T-helper 1 cell (primary cell): ENCODE measurements at regions not wholly inside any gene's neighbourhood (a gene's known extent, or its start where the extent isn't known, plus 50 kb on each side); places are given as distances from the start of the nearest gene placed in this dataset.
"Not testable (repeated sequence)": the region's sequence is repeated elsewhere in the genome, so short reads cannot be mapped to it uniquely, and the experiment has no call there.

Experiments used
- DNase-seq, 5 donors: peaks; one replicate each; pipeline ENCODE4 v3.0.0-alpha.2; 2012 to 2020

DNA sequence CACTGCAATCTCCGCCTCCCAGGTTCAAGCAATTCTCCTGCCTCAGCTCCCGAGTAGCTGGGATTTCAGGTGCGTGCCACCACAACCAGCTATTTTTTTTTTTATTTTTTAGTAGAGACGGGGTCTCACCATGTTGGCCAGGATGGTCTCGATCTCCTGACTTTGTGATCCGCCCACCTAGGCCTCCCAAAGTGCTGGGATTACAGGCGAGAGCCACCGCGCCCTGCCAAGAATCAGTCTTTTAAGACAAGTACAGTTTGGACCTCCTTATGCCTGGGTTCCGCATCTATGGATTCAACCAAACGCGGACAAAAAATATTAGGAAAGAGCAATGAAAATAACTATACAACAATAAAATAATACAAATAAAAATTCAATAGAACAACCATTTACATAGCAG, 285.9 kb upstream of the HS6ST1 start:
- not testable (repeated sequence) for DNase-seq

DNA sequence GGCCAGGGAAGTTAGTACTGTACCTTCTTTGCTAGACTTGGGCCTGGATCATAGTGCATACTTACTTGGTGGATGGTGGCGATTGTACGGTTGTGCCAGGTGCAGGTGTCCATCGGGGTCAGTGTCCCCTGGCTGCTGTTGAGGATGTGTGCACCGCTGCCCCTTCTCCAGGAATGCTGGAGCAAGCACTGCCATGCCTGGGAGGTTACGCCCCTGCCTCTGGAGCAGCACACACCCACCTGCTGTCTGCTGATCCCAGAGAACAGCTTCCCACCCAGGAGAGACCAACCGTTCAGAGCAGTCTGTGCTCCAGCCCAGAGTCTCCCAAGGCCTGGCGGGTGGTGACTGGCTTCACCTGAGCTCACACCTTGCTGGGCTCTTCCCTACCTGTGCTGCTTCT, 286.8 kb upstream of the HS6ST1 start:
- DNase-seq, result no peak

DNA sequence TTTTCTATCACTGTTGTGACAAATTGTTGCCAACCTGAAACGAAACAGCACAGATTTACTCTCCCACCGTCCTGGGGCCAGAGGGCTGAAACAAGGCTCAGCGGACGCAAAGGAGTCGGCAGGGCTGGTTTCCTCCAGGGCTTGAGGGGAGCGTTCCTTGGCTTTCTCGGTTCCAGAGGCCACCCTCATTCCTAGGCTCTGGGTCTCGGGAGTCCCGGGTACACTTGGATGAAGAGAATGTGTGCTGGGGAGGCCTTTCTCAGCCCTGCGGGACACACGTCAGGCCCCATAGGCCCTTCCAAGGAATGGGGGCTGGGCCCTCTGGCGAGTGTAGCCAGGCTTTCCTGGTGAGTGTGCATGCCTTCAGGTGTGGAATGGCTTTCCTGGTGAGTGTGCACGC, 287.3 kb upstream of the HS6ST1 start:
- DNase-seq, result no peak

DNA sequence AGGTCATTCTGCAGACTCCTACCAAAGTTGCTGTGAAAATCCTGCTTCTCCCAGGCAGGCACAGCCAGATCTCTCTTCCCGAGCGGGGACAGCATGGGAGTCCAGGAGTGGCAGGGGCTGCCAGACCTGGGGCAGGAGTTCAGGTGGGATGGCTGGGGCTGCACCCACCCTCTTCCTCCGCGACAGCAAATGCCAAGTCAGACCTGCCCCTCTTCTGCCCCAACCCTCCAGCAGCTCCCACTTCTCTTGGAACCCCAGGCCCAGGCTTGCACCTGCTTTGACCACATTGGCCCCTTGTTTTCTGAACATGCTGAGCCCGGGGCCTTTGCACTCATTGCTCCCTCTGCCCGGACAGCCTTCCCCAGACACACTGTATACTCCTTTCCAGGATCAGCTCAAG, 288.2 kb upstream of the HS6ST1 start:
- DNase-seq, result no peak

DNA sequence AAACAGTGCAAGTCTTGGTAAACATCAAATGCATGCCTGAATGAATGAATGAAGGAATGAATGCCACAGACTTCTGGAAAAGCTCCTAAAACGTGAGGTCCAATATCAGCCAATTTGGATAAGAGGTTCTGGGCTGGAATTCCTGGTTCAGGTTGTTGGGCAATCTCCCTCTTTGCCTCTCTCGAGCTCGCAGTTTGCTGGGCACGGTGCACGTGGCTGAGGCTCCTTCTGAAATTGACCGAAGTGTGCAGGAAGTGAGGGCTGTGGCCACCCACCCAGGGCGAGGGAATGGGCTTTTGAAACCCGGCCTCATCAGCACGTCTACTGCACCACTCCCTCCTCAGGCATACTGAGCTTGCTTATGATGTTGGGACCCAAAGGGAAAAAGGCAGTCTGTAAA, 288.8 kb upstream of the HS6ST1 start:
- DNase-seq, result no peak

DNA sequence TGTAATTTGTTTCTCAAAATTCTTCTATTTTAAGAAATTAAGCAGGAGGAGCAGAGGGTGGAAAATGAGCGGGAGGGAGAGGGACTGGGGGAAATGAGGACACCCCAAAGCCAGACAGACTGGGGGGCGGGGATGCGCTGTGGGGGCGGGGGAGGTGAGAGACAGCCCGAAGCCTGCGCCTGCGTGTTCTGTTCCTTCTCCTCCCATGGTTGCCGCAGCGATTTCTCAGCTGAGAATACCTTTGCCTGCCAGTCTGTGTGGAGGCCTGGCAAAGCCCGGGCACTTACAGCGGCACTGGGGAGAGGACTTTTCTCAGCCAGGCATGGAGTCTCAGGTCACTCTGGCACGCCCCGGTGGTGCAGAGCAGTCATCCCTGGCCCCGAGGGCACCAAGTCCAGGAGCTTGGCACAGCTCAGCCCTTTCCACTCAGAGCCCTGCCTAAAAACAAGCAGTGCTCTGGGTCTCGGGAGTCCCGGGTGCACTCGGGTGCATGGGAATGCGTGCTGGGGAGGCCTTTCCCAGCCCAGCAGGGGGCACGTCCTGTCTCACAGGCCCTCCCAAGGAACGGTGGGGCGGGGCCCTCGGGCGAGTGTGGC, 289.3 kb upstream of the HS6ST1 start:
- DNase-seq, result no peak

DNA sequence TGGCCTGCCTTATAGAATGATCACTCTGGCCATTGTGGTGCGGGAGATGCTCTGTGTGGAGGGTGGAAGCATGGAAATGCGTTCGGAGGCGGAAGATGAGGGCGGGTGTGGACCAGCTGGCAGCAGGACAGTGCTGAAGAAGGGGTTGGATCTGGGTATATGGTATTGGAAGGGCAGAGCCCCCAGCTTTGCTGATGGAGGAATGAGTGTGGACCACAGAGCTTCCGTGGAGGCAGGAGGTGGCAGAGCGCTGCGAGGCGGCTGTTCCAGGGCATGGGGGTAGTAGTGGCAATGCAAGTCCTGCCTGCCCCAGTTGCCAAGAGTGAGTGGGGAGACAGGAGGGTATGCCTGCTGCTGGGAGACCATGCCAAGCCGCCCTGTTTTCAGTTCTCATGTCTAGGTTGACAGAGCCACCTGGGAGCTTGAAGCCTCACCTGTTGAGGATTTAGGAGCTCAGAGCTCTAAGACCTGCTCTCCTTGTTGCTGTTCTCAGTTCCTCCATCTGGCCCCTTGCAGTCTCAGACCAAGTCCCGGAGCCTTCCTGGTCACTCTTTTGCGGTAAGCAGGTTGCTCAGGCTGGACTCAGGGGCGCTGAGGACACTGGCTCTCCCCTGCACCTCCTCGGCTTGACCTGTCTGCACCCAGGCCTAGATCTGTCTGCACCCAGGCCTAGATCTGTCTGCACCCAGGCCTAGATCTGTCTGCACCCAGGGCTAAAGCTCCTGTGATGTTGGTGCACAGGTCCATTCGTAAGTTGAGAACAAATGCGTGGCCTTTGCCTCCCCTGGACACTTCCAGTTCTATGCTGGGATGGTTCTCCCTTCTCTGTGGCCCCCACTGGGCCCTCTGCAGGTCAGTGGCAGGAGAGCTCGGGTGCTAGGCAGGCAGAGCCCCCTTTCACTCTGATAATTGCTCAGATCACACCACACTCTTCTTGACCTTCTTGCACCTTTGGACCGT, 290.5 kb upstream of the HS6ST1 start:
- DNase-seq, result no peak

DNA sequence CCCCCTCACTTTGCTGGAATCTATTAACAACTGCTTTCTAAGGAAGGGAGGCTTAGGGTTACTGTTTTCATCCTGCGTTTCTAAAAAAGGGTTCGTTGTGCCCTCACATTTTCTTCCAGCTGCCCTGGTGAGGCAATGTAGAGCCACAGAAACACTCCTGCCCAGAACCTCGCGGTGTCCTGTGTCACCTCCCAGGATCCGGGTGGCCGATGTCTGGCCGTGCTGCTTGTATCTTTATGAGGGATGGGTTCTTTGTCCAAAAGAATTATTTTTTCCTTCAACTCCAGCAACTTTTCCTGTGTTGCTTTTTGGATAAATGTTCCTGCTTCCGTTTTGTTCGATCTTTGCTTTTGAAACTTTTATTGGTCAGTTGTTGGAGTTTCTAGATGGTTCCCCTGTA, 291.8 kb upstream of the HS6ST1 start:
- no peak for DNase-seq

DNA sequence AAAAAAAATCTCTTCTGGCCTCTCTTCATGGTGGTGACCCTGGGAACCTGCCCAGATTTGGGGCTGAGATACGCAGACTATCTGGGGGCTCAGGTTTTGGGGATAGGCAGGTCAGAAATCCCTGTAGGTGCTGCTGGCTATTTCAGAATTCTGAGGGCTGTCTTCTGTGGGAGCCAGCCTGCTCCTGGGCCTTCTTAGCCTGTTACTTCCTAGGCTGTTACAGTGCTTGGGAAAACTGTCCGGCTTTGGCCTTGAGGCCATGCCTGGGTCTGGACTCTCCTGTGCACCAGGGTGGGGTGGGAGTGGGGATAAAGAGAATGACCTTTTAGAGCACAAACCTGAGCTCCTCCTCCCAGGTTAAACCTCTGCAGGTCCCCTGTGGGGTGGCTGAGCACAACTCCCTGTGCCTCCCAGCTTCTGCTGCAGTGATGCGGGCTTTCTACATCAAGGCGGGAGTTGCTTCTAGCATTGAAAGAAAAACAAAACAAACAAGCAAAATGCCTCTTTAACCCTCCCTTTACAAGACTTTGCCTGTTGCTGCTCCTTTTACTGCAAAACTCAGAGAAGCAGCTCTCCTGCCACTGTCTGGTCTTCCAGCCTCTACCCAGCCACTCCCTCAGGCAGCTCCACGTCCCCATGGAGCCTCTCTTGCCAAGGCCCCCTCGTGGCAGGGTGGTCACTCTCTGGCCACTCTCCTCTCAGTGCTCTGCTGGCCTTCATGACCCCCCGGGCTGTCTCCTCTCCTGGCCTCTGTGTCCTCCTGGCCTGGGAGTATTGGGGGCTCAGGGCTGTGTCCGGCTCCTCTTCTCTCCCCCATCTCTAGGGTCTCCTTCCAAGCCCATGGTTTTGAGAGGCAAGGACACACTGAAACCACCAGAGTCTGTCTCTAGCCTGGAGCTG, 293.0 kb upstream of the HS6ST1 start:
- DNase-seq, result no peak

DNA sequence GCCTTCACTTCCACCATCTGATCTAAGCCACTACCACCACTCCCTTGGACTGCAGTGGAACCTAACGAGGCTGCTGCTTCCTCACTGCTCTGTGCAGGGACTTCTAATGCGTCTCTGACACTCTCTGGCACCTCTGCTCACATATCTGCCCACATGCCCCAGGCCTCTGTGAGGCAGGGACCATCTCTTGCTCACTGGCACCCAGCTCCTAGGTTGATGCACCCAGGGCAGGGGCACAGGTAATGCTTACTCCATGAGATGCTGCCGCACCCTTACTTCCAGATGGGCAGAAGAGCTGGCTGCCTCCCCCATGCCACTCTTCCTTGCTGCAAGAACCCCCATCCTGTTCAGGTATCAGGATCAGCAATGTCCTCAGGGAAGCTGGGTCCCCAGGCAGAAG, 294.0 kb upstream of the HS6ST1 start:
- DNase-seq, result no peak

DNA sequence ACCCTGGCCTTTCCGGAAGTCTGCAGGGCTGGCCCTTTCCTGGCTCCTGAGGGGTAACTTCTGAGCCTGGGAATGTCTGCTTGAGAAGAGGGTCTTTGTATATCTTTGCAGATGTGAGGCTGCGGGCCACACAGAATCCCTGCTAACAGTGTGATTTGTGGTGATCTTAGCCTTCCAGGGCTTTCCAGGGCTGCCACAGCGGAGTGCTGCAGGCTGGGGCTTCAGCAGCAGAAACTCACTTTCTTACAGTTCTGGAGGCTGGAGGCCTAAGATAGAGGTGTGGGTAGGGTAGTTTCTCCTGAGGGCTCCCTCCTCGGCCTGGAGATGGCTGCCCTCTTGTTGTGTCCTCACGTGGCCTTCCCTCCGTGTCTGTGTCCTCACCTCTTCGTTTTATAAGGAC, 294.7 kb upstream of the HS6ST1 start:
- no peak for DNase-seq

DNA sequence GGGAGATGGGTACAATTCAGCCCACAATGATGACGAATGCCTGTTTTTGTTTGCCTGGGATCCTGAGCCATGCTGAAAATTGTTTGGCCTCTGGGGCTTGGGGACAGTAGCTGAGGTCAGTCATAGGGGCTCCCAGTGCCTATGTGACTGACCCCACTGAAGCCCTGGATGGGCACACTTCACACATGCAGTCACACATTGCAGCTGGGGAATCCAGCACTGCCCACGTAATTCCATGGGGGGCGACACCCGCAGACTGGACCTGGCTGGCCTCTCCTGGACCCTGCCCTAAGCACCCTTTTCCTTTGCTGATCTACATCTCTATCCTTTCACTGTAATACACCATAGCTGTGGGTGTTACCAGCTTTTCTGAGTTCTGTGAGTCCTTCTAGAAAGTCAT, 295.2 kb upstream of the HS6ST1 start:
- no peak for DNase-seq

DNA sequence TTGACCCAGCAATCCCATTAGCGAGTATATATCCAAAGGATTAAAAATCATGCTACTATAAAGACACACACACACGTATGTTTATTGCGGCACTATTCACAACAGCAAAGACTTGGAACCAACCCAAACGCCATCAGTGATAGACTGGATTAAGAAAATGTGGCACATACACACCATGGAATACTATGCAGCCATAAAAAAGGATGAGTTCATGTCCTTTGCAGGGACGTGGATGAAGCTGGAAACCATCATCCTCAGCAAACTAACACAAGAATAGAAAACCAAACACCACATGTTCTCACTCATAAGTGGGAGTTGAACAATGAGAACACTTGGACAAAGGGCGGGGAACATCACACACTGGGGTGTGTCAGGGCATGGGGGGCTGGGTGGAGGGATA, 296.2 kb upstream of the HS6ST1 start:
- DNase-seq, result not testable (repeated sequence)

DNA sequence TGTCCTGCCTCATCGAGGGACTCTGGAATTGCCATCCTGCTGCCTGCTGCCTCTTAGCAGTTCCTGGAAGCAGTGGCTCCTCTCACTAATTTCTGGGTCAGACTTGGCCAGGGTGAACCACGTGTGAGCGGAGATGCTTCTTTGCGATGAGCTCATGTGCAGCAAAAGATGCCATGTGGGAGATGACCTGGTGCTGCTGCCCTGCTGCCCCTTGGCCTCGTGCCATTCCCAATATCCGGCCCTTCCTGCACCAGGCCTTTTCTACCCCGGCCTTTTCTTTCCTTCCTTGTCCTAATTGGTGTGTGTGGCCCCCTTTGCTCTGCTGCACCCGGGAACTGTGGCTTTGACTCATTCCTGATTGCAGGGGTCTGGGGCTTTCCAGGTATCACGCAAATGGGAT, 296.9 kb upstream of the HS6ST1 start:
- no peak for DNase-seq

DNA sequence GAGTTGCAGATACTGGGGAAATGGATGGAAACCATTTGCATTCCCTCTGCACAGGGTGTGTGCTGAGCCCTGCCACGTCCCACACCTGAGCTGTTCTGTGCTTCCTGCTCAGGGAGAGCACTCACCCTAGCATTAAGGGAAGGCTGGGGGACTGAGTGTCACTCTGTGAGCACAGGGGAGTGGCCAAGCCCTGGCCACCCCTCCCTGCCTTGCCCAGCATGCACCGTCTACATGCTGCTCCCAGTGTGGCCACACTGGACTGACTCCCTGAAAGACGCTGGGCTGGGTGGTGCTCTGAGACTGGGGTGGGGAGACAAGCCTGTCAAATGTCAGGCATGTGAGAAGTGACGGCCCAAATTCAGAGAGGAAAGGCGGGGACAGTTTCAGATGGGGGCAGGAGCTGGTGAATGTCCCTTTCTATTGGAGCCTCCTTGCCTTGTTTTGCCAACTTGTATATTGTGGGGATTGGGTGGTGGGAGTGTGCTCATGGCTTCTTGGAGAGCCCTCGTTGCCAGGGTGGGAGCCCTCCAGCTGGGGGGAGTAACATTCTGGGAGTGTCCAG, 298.4 kb upstream of the HS6ST1 start:
- DNase-seq, result no peak

DNA sequence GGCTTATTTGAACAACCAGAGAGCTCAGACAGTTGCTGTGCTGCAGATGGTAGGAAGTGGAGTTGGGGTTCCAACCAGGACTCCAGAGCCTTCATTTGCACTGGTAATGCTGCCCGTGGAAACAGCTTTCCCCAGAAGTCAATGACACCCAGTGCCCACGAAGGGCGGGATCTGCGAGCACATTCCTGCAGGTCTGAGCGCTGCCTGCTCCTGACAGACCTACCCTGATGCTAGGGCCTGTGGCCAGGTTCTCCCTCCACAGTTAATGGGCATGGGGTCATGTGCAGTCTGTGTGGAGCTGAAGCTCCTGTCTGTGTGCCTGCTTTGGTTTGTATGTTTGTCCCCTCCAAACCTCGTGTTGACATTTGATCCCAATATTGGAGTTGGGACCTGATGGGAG, 299.0 kb upstream of the HS6ST1 start:
- no peak for DNase-seq

DNA sequence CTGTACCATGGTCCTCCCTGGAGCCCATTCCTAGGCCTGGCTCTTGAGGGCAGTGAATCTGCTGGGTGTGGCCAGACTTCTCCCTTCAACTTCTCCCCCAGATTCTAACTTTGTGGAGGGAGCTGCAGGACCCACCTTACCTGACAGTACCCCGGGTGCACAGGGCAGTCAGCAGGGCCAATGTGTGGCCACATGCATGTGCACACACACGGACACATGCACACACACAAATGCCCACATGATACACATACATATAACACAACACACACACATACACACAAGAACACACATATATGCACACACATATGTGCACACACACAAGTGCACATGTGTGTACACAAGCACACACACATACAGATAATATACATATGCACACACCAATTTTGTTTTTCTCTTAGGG, 300.0 kb upstream of the HS6ST1 start:
- no peak for DNase-seq

DNA sequence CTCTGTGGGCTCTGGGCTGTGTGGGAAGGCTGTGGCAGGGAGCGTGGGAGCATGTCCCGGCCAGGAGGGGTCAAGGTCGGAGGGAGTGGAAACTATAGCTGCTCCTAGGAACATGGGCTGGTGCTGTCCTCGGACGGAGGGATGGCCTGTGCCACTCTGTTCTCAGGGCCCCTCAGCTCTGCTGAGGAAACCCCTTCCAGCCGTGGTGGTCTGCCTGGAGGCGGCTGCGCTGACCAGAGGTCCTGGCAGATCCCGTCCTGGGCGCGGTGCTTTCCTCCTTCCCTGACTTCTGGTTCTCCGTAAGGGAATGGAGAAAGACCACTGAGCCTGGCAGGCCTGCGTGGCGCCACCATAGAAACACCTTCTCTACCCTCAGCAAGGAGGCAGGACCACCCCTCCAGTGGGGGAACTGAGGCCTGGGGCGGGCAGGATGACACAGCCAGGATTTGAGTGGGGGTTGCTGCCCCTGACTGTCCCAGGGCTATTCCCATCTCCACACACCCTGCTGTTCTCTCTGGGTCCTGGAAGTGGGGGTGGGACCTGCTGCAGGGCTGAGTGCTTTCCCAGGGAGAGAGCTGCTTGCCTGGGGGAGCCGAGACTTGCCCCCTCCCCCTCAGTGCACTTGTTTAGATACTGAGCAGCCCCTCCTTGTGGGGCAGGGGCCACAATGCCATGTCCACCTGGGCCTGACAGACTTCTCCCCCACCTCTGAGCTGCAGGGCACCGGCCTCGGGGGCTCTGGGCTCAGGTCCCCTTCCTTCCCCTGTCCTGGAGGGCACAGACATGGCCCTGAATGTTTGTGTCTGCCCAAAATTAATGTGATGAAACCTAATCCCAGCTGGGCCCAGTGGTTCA, 301.0 kb upstream of the HS6ST1 start:
- DNase-seq, result no peak

DNA sequence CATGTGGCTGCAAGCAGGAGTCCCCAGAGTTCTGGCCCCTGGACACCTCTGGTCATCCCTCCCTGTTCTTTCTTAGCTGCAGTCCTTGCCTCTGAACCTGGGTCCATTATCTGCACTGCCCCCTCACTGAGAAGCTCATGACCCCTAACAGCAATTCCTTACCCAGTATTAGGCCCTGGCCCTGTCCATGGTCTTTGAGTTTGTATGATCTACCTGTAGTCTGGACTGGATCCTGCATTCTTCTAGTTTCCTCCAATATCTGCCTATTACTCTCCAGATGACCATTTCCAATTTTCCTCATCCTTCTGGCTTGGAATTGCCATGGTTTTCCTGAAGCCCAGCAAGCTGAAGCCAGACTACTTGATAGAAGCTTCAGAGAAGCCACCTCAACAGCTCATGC, 302.4 kb upstream of the HS6ST1 start:
- no peak for DNase-seq

DNA sequence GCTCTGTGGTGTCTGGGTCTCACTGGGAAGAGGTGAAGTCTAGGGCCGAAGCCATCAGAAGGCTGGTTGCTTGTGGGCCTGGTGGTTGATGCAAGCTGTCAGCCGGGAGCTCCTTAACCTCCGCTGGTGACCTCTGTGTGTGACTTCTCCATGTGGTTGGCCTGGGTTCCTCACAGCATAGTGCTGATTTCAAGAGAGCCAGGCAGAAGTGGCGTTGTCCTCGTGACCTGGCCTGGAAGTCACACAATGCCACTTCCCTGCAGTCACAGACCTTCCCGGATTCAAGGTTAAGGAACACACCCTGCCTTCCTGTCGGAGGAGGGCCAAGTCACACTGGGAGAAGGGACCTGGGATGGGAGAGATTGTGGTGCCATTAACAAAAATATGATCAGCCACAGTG, 303.7 kb upstream of the HS6ST1 start:
- DNase-seq, result no peak

DNA sequence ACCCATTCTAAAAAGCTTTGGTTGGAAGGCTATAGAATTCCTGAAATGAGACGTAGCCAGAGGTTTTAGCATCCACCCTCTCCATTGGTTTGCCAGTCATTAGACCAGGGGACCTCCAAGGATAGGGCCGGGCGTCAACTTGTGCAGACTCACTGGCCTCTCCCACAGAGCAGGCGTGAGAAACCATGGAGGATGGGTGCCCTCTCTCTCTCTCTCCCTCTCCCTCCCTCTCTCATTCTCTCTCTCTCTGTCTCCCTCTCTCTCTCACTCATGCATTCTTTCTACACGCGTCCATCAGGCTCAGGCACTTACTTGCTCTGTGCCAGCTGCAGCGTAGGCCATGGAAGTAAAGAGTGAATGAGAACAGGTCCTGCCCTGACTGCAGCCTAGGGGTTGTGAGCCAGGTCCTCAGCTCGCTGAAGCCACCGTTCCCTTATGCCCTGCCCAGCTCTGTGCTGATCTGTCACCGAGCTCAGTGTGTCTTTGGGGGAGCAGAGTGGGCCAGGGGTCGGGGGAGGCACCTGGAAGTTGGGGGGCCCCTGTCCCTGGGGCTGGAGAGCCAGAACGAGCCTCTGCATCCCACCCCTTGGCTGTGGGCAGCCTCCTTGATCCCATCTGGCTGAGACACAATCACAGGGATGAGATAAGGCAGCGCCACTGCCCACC, 304.4 kb upstream of the HS6ST1 start:
- DNase-seq, result no peak
